ENCODE measurements at regions not wholly inside any gene's neighbourhood (a gene's known extent, or its start where the extent isn't known, plus 50 kb on each side); places are given as distances from the start of the nearest gene placed in this dataset.

DNA sequence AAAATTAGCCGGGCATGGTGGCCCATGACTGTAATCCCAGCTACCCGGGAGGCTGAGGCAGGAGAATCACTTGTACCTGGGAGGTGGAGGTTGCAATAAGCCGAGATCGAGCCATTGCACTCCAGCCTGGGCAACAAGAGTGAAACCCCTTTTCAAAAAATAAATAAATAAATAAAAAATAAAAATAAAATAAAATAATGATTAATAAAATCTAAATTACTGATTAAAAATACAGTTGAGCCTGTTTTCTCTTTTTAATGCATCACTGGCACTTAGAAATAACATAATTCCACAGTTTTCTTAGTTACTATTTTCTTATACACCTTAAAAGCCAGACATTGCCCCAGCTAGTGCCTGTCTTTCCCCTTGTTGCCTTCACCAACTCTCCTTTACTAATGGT lies 922.8 kb upstream of the GJE1 start:
- no peaks in the 10 kb centered on the region for H3K9me3 ChIP-seq (ENCODE audit: insufficient read depth, low read depth, low read length)
- H3K27ac ChIP-seq (ENCODE audit: low read depth, low read length): no peak overlapping the region
- H3K4me3 Mint-ChIP-seq (ENCODE audit: unreplicated experiment): no peak overlapping the region
- H3K36me3 Mint-ChIP-seq (ENCODE audit: low read depth, unreplicated experiment): no peaks in the 10 kb centered on the region
- no peak overlapping the region for H3K9ac ChIP-seq (ENCODE audit: low read length)
- H3K36me3 ChIP-seq (ENCODE audit: insufficient read depth, low read length): no peaks in the 10 kb centered on the region
- H3K4me1 ChIP-seq (ENCODE audit: insufficient read depth, low read length): no peaks in the 10 kb centered on the region
- H3K79me2 ChIP-seq (ENCODE audit: insufficient read depth, low read length): no peaks in the 10 kb centered on the region
- H3K4me1 Mint-ChIP-seq (ENCODE audit: low read depth, unreplicated experiment): peaks cover 2% of the 10 kb centered on the region
- H3K27me3 ChIP-seq (ENCODE audit: insufficient read depth, low read length): no peaks in the 10 kb centered on the region
- no peaks in the 10 kb centered on the region for H4K20me1 ChIP-seq (ENCODE audit: insufficient read depth, low read length)
- no peak overlapping the region for H3K27ac Mint-ChIP-seq (ENCODE audit: unreplicated experiment)
- no peak for FAIRE-seq
- no peaks in the 10 kb centered on the region for H3K9me3 Mint-ChIP-seq (ENCODE audit: unreplicated experiment)
- H3K27me3 Mint-ChIP-seq (ENCODE audit: low read depth, unreplicated experiment): no peaks in the 10 kb centered on the region
- no peak for DNase-seq (ENCODE audit: low read depth)
- H3K4me3 ChIP-seq (ENCODE audit: insufficient read depth, low read depth, low read length): no peak overlapping the region
- no peak for TF ChIP-seq EZH2 (IDR thresholded peaks at IDR 0.05; ENCODE audit: insufficient read depth, low read length)
- TF ChIP-seq, protein P1, sequence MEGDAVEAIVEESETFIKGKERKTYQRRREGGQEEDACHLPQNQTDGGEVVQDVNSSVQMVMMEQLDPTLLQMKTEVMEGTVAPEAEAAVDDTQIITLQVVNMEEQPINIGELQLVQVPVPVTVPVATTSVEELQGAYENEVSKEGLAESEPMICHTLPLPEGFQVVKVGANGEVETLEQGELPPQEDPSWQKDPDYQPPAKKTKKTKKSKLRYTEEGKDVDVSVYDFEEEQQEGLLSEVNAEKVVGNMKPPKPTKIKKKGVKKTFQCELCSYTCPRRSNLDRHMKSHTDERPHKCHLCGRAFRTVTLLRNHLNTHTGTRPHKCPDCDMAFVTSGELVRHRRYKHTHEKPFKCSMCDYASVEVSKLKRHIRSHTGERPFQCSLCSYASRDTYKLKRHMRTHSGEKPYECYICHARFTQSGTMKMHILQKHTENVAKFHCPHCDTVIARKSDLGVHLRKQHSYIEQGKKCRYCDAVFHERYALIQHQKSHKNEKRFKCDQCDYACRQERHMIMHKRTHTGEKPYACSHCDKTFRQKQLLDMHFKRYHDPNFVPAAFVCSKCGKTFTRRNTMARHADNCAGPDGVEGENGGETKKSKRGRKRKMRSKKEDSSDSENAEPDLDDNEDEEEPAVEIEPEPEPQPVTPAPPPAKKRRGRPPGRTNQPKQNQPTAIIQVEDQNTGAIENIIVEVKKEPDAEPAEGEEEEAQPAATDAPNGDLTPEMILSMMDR (IDR thresholded peaks at IDR 0.05; ENCODE audit: insufficient read depth, low read depth, low read length): no peak
- no peak overlapping the region for H2AFZ ChIP-seq (ENCODE audit: low read depth, low read length)
- no peak overlapping the region for H3K4me2 ChIP-seq (ENCODE audit: low read length)

- Mint-ChIP-seq H3K4me1 (ENCODE audit: low read depth, unreplicated experiment) (peaks cover 2% of the 10 kb centered on the region), H3K9me3 (ENCODE audit: unreplicated experiment) (no peaks in the 10 kb centered on the region), H3K36me3 (ENCODE audit: low read depth, unreplicated experiment) (no peaks in the 10 kb centered on the region), H3K4me3 (ENCODE audit: unreplicated experiment) (no peak overlapping the region), H3K27me3 (ENCODE audit: low read depth, unreplicated experiment) (no peaks in the 10 kb centered on the region), H3K27ac (ENCODE audit: unreplicated experiment) (no peak overlapping the region)
- Histone ChIP-seq H2AFZ (ENCODE audit: low read depth, low read length) (no peak overlapping the region), H3K4me1 (ENCODE audit: insufficient read depth, low read length) (no peaks in the 10 kb centered on the region), H4K20me1 (ENCODE audit: insufficient read depth, low read length) (no peaks in the 10 kb centered on the region), H3K79me2 (ENCODE audit: insufficient read depth, low read length) (no peaks in the 10 kb centered on the region), H3K9ac (ENCODE audit: low read length) (no peak overlapping the region), H3K9me3 (ENCODE audit: insufficient read depth, low read depth, low read length) (no peaks in the 10 kb centered on the region), H3K4me2 (ENCODE audit: low read length) (no peak overlapping the region), H3K27me3 (ENCODE audit: insufficient read depth, low read length) (no peaks in the 10 kb centered on the region), H3K4me3 (ENCODE audit: insufficient read depth, low read depth, low read length) (no peak overlapping the region), H3K27ac (ENCODE audit: low read depth, low read length) (no peak overlapping the region), H3K36me3 (ENCODE audit: insufficient read depth, low read length) (no peaks in the 10 kb centered on the region)
- FAIRE-seq (no peak), DNase-seq (ENCODE audit: low read depth) (no peak)
- no peak for TF ChIP-seq EZH2 (IDR thresholded peaks at IDR 0.05; ENCODE audit: insufficient read depth, low read length)
- TF ChIP-seq, protein P1 (IDR thresholded peaks at IDR 0.05; ENCODE audit: insufficient read depth, low read depth, low read length): no peak
Measured at GRCh38 chr6:141208101-141208500, 924.6 kb upstream of the GJE1 start.

- no peaks in the 10 kb centered on the region for H3K9me3 Mint-ChIP-seq (ENCODE audit: unreplicated experiment)
Measured at GRCh38 chr6:141203902-141204575, 928.7 kb upstream of the GJE1 start.

More at GRCh38 chr6:141203902-141204575, 928.7 kb upstream of the GJE1 start:
- Histone ChIP-seq H3K9ac (ENCODE audit: low read length) (no peak overlapping the region), H4K20me1 (ENCODE audit: insufficient read depth, low read length) (no peaks in the 10 kb centered on the region), H3K4me2 (ENCODE audit: low read length) (no peak overlapping the region), H3K27me3 (ENCODE audit: insufficient read depth, low read length) (no peaks in the 10 kb centered on the region), H3K9me3 (ENCODE audit: insufficient read depth, low read depth, low read length) (no peaks in the 10 kb centered on the region), H3K79me2 (ENCODE audit: insufficient read depth, low read length) (no peaks in the 10 kb centered on the region), H3K27ac (ENCODE audit: low read depth, low read length) (no peak overlapping the region), H3K36me3 (ENCODE audit: insufficient read depth, low read length) (no peaks in the 10 kb centered on the region), H2AFZ (ENCODE audit: low read depth, low read length) (no peak overlapping the region), H3K4me1 (ENCODE audit: insufficient read depth, low read length) (no peaks in the 10 kb centered on the region), H3K4me3 (ENCODE audit: insufficient read depth, low read depth, low read length) (no peak overlapping the region)
- Mint-ChIP-seq H3K36me3 (ENCODE audit: low read depth, unreplicated experiment) (no peaks in the 10 kb centered on the region), H3K4me1 (ENCODE audit: low read depth, unreplicated experiment) (no peaks in the 10 kb centered on the region), H3K27ac (ENCODE audit: unreplicated experiment) (no peak overlapping the region), H3K27me3 (ENCODE audit: low read depth, unreplicated experiment) (no peaks in the 10 kb centered on the region), H3K4me3 (ENCODE audit: unreplicated experiment) (no peak overlapping the region)
- TF ChIP-seq, protein P1 (IDR thresholded peaks at IDR 0.05; ENCODE audit: insufficient read depth, low read depth, low read length): no peak
- TF ChIP-seq EZH2 (IDR thresholded peaks at IDR 0.05; ENCODE audit: insufficient read depth, low read length): no peak
- peak; percentile 48 for DNase-seq (ENCODE audit: low read depth)
- no peak for FAIRE-seq
